ENCODE measurements at regions not wholly inside any gene's neighbourhood (a gene's known extent, or its start where the extent isn't known, plus 50 kb on each side); places are given as distances from the start of the nearest gene placed in this dataset.

DNA sequence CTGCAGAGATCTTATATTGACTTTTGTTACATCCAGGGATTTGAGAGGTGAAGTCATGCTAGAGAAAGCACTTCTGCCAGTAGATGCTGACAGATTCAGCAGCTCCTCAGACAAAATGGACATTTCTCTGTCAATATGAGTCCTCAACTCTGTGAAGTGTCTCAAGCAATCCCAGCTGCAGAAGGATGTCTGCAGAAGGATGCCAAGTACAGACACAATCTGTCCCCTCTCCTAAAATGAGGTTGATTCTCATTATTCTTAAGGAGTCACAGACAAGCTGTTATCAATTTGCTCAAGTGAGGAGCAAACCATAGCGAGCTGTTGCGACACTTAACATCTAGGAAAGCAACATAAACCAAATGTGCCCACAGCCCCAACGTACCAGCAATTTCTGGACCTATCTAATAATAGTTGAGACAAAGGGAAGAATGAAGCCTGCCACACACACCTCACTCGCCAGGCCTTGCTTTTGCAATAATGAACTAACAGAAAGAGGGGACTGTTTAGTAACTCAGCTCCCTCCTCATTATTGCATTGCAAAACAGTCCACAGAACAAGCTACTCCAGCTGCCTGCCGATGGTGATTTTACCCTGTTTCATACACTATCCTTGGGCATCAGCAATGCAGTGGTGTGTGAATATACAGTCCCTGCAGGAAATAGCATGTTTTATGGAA, 364.2 kb upstream of the PDE4D start:
- BruUV-seq (replicated peaks) = no TSS peak
- ChIA-PET POLR2A (no interaction called here), CTCF (no interaction called here)
- DNase-seq (ENCODE audit: low read depth, low spot score) = no peak
- Histone ChIP-seq H3K9me1 (replicated peaks; ENCODE audit: control insufficient read depth, extremely low read depth, insufficient read depth, low read length) (no peaks in the 10 kb centered on the region), H3K4me3 (replicated peaks in 1 of 3; ENCODE audit: insufficient read depth in 1 of 3, low read depth in 1 of 3, low read length in 3 of 3) (no peak overlapping the region), H2AFZ (ENCODE audit: low read depth, low read length) (no peak overlapping the region), H3K4me2 (ENCODE audit: insufficient read depth, low read length) (no peak overlapping the region), H3K9me3 (replicated peaks; ENCODE audit: control insufficient read depth, insufficient read depth, low read length) (no peaks in the 10 kb centered on the region), H3K79me2 (ENCODE audit: control insufficient read depth, insufficient read depth, low read length) (no peaks in the 10 kb centered on the region), H4K20me1 (replicated peaks; ENCODE audit: control insufficient read depth, extremely low read depth, insufficient read depth, low read length) (no peaks in the 10 kb centered on the region), H3K27me3 (ENCODE audit: control insufficient read depth in 2 of 2, insufficient read depth in 2 of 2, low read length in 2 of 2) (peaks cover 0 to 3% of the 10 kb centered on the region in 2 experiments), H3K36me3 (ENCODE audit: control insufficient read depth in 2 of 2, extremely low read depth in 1 of 2, insufficient read depth in 2 of 2, low read length in 2 of 2) (no peaks in the 10 kb centered on the region), H3K27ac (ENCODE audit: insufficient read depth, low read depth, low read length) (no peak overlapping the region), H3K4me1 (ENCODE audit: control insufficient read depth, extremely low read depth, insufficient read depth, low read length) (peaks cover 7% of the 10 kb centered on the region), H3K9ac (replicated peaks; ENCODE audit: extremely low read depth, insufficient read depth, low read length) (no peak overlapping the region)
- intact Hi-C loops (cut with micrococcal nuclease) (no loop called here), dilution Hi-C loops (cut with MboI; ENCODE audit: extremely low pct_ligation_motif_present, low sequenced_read_pairs) (no loop called here)
- FAIRE-seq = no peak
- TF ChIP-seq FOS (IDR thresholded peaks at IDR 0.05; ENCODE audit: borderline replicate concordance, insufficient read depth, low read length) (no peak), CTCF (IDR thresholded peaks at IDR 0.05; ENCODE audit: extremely low read depth in 1 of 2, insufficient read depth in 1 of 2, low read depth in 1 of 2, low read length in 2 of 2) (no peak), GATA2 (IDR thresholded peaks at IDR 0.05; ENCODE audit: insufficient read depth, insufficient read length, low read depth, low read length) (no peak), POLR2A (IDR thresholded peaks at IDR 0.05; ENCODE audit: low read depth, low read length) (no peak), JUN (IDR thresholded peaks at IDR 0.05; ENCODE audit: borderline replicate concordance, insufficient read depth, insufficient read length, low read depth) (no peak), MYC (IDR thresholded peaks at IDR 0.05; ENCODE audit: low read depth, low read length) (no peak), EZH2 (IDR thresholded peaks at IDR 0.05; ENCODE audit: borderline replicate concordance, low read depth, low read length, severe bottlenecking) (no peak), POLR2AphosphoS5 (IDR thresholded peaks at IDR 0.05; ENCODE audit: insufficient read depth, low read depth, low read length) (no peak), MAX (IDR thresholded peaks at IDR 0.05; ENCODE audit: insufficient read depth, insufficient read length) (no peak)

All from endothelial cell of umbilical vein (primary cell).